Activated T-helper 2 cell treated with anti-CD3 and anti-CD28 coated beads, Interferon-gamma antibody, Interleukin-2, Interleukin-4, amounts not matched to agents 10 μg/mL and 5 μg/mL and 100 μg/mL, durations not matched to agents 14 hours and 24 hours and 36 hours (primary cell): ENCODE measurements at regions not wholly inside any gene's neighbourhood (a gene's known extent, or its start where the extent isn't known, plus 50 kb on each side); places are given as distances from the start of the nearest gene placed in this dataset.

Source experiments
- DNase-seq: peaks from one replicate; pipeline ENCODE4 v3.0.0; 2021; ENCODE audit warnings: low spot score
- H3K27ac Mint-ChIP-seq: one replicate; pipeline ENCODE4 v1.8.0; 2021; ENCODE audit warnings: mixed read lengths
- H3K27me3 Mint-ChIP-seq: one replicate; pipeline ENCODE4 v1.8.0; 2021; ENCODE audit warnings: low read depth, mixed read lengths
- H3K36me3 Mint-ChIP-seq: one replicate; pipeline ENCODE4 v1.8.0; 2021; ENCODE audit warnings: low read depth, mixed read lengths
- H3K4me1 Mint-ChIP-seq: one replicate; pipeline ENCODE4 v1.8.0; 2021; ENCODE audit warnings: low read depth, mixed read lengths
- H3K4me3 Mint-ChIP-seq: one replicate; pipeline ENCODE4 v1.8.0; 2021; ENCODE audit warnings: low read depth, mild to moderate bottlenecking, moderate library complexity, mixed read lengths
- H3K9me3 Mint-ChIP-seq: one replicate; pipeline ENCODE4 v1.8.0; 2021; ENCODE audit warnings: mixed read lengths
- intact Hi-C: fragments of 100-400 bp; cut with micrococcal nuclease; formaldehyde crosslinking; loops from one replicate; pipeline ENCODE4 v1.15.1; 2023

GRCh38 chr10:59055045-59055444 is 121.4 kb upstream of the PHYHIPL start:
- H3K27me3 Mint-ChIP-seq = no peaks in the 10 kb centered on the region
- no peak for DNase-seq

GRCh38 chr10:59057345-59057744 is 119.1 kb upstream of the PHYHIPL start:
- Mint-ChIP-seq H3K36me3 (no peaks in the 10 kb centered on the region), H3K4me3 (no peak overlapping the region), H3K27ac (no peak overlapping the region), H3K4me1 (no peaks in the 10 kb centered on the region), H3K27me3 (no peaks in the 10 kb centered on the region), H3K9me3 (peaks cover 15% of the 10 kb centered on the region)
- DNase-seq = no peak
- intact Hi-C loops = no loop called here

More at GRCh38 chr10:59055045-59055444, 121.4 kb upstream of the PHYHIPL start:
- Mint-ChIP-seq H3K9me3 (peaks cover 15% of the 10 kb centered on the region), H3K4me3 (no peak overlapping the region), H3K36me3 (no peaks in the 10 kb centered on the region), H3K27ac (no peak overlapping the region), H3K4me1 (no peaks in the 10 kb centered on the region)
- intact Hi-C loops = no loop called here

GRCh38 chr10:59060852-59061251 is 115.6 kb upstream of the PHYHIPL start:
- Mint-ChIP-seq H3K4me3 (no peak overlapping the region), H3K9me3 (no peaks in the 10 kb centered on the region), H3K27ac (no peak overlapping the region), H3K4me1 (no peaks in the 10 kb centered on the region), H3K27me3 (no peaks in the 10 kb centered on the region), H3K36me3 (no peaks in the 10 kb centered on the region)
- intact Hi-C loops = no loop called here
- DNase-seq = no peak

GRCh38 chr10:59063491-59063890 is 113.0 kb upstream of the PHYHIPL start:
- no peak for DNase-seq
- intact Hi-C loops = no loop called here
- Mint-ChIP-seq H3K27ac (no peak overlapping the region), H3K9me3 (no peaks in the 10 kb centered on the region), H3K27me3 (no peaks in the 10 kb centered on the region), H3K36me3 (no peaks in the 10 kb centered on the region), H3K4me3 (no peak overlapping the region), H3K4me1 (no peaks in the 10 kb centered on the region)

GRCh38 chr10:59064080-59064692 is 112.3 kb upstream of the PHYHIPL start:
- no peak overlapping the region for H3K27ac Mint-ChIP-seq
- no peaks in the 10 kb centered on the region for H3K9me3 Mint-ChIP-seq
- intact Hi-C loops = no loop called here
- no peaks in the 10 kb centered on the region for H3K4me1 Mint-ChIP-seq
- H3K4me3 Mint-ChIP-seq = no peak overlapping the region
- H3K36me3 Mint-ChIP-seq = no peaks in the 10 kb centered on the region
- no peaks in the 10 kb centered on the region for H3K27me3 Mint-ChIP-seq
- no peak for DNase-seq

- no peak overlapping the region for H3K27ac Mint-ChIP-seq
- intact Hi-C loops = no loop called here
- DNase-seq = no peak
- no peak overlapping the region for H3K4me3 Mint-ChIP-seq
- no peaks in the 10 kb centered on the region for H3K27me3 Mint-ChIP-seq
- H3K36me3 Mint-ChIP-seq = no peaks in the 10 kb centered on the region
- no peaks in the 10 kb centered on the region for H3K4me1 Mint-ChIP-seq
- no peaks in the 10 kb centered on the region for H3K9me3 Mint-ChIP-seq
Observed at GRCh38 chr10:59064759-59065539, 111.5 kb upstream of the PHYHIPL start.

GRCh38 chr10:59068581-59069191 is 107.8 kb upstream of the PHYHIPL start:
- no peak overlapping the region for H3K4me3 Mint-ChIP-seq
- H3K4me1 Mint-ChIP-seq = no peaks in the 10 kb centered on the region
- no peak overlapping the region for H3K27ac Mint-ChIP-seq
- no peaks in the 10 kb centered on the region for H3K36me3 Mint-ChIP-seq
- intact Hi-C loops = no loop called here
- DNase-seq = no peak
- H3K9me3 Mint-ChIP-seq = no peaks in the 10 kb centered on the region
- H3K27me3 Mint-ChIP-seq = no peaks in the 10 kb centered on the region

GRCh38 chr10:59072038-59072437 is 104.4 kb upstream of the PHYHIPL start:
- no peaks in the 10 kb centered on the region for H3K9me3 Mint-ChIP-seq
- no peaks in the 10 kb centered on the region for H3K36me3 Mint-ChIP-seq
- H3K4me1 Mint-ChIP-seq = no peaks in the 10 kb centered on the region

GRCh38 chr10:59073456-59074053 is 102.9 kb upstream of the PHYHIPL start:
- H3K9me3 Mint-ChIP-seq = no peaks in the 10 kb centered on the region

More at GRCh38 chr10:59072038-59072437, 104.4 kb upstream of the PHYHIPL start:
- Mint-ChIP-seq H3K4me3 (no peak overlapping the region), H3K27ac (no peak overlapping the region), H3K27me3 (no peaks in the 10 kb centered on the region)
- DNase-seq = no peak
- intact Hi-C loops = no loop called here

GRCh38 chr10:59075576-59075975 is 100.9 kb upstream of the PHYHIPL start:
- H3K27ac Mint-ChIP-seq = no peak overlapping the region
- intact Hi-C loops = no loop called here
- H3K27me3 Mint-ChIP-seq = no peaks in the 10 kb centered on the region
- H3K4me3 Mint-ChIP-seq = no peak overlapping the region
- H3K9me3 Mint-ChIP-seq = no peaks in the 10 kb centered on the region
- DNase-seq = no peak
- no peaks in the 10 kb centered on the region for H3K36me3 Mint-ChIP-seq
- H3K4me1 Mint-ChIP-seq = no peaks in the 10 kb centered on the region

More at GRCh38 chr10:59073456-59074053, 102.9 kb upstream of the PHYHIPL start:
- no peak for DNase-seq
- no peak overlapping the region for H3K27ac Mint-ChIP-seq
- H3K27me3 Mint-ChIP-seq = no peaks in the 10 kb centered on the region
- no peaks in the 10 kb centered on the region for H3K36me3 Mint-ChIP-seq
- no peak overlapping the region for H3K4me3 Mint-ChIP-seq
- intact Hi-C loops = no loop called here
- H3K4me1 Mint-ChIP-seq = no peaks in the 10 kb centered on the region

- H3K27ac Mint-ChIP-seq = no peak overlapping the region
- DNase-seq = no peak
- no peaks in the 10 kb centered on the region for H3K4me1 Mint-ChIP-seq
- intact Hi-C loops = no loop called here
- no peak overlapping the region for H3K4me3 Mint-ChIP-seq
- H3K9me3 Mint-ChIP-seq = no peaks in the 10 kb centered on the region
- no peaks in the 10 kb centered on the region for H3K27me3 Mint-ChIP-seq
- no peaks in the 10 kb centered on the region for H3K36me3 Mint-ChIP-seq
Observed at GRCh38 chr10:59077855-59078254, 98.6 kb upstream of the PHYHIPL start.

- Mint-ChIP-seq H3K27ac (no peak overlapping the region), H3K4me3 (no peak overlapping the region), H3K4me1 (no peaks in the 10 kb centered on the region), H3K9me3 (no peaks in the 10 kb centered on the region), H3K27me3 (no peaks in the 10 kb centered on the region), H3K36me3 (no peaks in the 10 kb centered on the region)
- intact Hi-C loops = no loop called here
- DNase-seq = no peak
Observed at GRCh38 chr10:59078978-59079377, 97.5 kb upstream of the PHYHIPL start.
